ENCODE measurements at regions not wholly inside any gene's neighbourhood (a gene's known extent, or its start where the extent isn't known, plus 50 kb on each side); places are given as distances from the start of the nearest gene placed in this dataset.
"Not testable (repeated sequence)": the region's sequence is repeated elsewhere in the genome, so short reads cannot be mapped to it uniquely, and the experiment has no call there.

DNA sequence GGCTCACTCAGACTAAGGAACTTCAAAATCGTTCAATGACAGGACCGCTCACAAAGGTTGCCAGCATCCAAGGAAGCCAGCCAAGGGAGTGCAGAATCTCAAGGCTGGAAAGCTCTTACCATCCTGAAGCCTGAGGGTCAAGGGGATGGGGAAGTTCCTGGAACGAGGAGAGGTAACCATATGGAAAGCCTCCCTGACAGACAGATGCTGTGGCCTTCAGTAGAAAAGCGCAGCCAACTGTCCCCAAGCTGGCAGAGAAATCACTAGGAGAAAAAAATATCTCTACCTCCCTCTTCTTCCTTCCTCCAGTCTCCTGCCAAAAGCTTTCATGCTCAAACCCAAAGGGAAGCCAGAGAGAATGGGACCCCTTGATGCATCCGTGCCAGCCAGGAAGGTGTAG, 90.5 kb upstream of the RANBP3L start:
- DNase-seq, result no peak

DNA sequence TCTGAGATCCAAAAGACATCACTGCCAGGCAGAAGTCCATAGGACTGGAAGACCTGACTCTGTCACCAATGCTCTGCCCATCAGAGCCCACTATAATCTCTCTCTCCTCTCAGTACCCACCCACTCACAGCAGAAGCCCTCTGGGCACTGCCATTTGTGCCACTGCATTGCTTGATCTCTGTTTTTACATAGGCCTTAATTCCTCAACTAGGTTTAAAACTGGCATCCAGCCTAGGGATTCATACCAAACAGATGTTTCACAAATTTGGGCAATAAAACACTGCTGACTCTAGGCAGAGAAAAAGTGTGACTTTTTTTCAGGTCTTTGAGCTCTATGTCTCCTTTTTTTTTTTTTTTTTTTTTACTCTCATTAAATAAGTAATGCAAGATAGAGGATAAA, 91.1 kb upstream of the RANBP3L start:
- DNase-seq, result no peak

DNA sequence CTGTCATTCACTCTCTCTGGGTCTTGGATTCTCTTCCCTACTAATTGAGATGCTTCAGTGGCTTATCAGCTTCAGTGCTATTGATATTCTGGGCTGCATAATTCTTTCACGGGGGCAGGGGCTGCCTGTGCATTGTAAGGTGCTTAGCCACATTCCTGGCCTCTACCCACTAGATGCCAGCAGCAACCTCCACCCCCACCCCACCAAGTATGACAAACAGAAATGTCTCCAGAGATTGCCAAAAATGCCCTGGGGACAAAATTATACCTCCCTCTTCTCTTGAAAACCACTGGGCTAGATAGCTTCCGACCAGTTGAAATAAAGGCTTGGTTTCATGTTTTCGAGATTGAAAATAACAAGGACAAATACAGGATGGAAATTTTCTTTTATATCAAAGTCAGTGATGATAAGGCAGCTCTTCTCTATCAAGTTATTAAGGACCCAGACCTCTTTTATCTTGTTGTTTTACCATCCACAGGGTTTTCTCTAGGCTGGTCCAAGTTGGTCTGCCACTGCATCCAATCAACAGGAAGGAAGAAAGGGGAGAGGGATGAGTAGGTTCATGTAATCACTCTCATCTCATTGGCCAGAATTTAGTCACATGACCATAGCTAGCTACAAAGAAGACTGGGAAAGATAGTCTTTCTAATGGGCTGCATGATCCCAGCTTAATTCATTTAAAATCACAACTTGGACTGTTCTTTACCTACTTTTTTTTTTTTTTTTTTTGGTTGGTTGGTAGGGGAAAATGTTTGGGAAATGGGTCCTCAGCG, 92.1 kb upstream of the RANBP3L start:
- DNase-seq, result no peak

DNA sequence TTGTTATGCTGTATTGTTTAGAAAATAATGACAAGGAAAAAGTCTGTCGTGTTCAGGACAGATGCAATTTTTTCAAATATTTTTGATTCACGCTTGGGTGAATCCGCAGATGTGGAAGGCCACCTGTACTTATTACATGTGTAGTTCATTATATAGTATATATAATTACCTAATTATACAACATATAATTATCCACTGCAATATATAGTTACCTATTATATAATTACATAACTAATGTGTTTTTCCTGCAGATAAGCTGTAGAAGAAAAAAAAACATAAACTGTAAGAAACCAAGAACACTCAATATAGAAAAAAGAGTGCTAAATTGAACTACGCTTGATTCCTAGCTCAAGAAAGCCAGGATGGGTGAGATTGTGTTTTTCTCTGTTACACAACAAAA, 93.6 kb upstream of the RANBP3L start:
- no peak for DNase-seq

DNA sequence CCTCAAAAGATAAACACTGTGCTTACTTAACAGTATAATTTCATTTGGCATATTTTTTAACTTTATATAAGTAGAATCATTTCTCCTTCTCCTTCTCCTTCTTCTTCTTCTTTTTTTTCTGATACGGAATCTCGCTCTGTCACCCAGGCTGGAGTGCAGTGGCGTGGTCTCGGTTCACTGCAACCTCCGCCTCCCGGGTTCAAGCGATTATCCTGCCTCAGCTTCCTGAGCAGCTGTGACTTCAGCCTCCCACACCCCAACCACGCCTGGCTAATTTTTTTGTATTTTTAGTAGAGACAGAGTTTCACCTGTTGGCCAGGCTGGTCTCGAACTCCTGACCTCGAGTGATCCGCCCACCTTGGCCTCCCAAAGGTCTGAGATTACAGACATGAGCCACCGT, 94.2 kb upstream of the RANBP3L start:
- DNase-seq, result not testable (repeated sequence)

DNA sequence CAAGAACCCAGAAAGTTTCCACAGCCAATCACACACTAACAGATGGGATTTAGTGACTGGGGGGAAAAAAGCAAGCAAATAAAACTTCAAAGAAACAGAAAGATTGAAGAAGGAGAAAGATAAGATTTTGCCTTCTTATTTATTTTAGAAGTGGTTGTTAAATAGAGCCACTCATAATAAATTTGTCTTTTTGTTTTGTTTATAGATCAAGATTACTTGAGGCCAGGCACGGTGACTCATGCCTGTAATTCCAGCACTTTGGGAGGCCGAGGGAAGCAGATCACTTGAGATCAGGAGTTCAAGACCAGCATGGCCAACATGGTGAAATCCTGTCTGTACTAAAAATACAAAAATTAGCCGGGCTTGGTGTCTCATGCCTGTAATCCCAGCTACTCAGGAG, 94.9 kb upstream of the RANBP3L start:
- no peak for DNase-seq

DNA sequence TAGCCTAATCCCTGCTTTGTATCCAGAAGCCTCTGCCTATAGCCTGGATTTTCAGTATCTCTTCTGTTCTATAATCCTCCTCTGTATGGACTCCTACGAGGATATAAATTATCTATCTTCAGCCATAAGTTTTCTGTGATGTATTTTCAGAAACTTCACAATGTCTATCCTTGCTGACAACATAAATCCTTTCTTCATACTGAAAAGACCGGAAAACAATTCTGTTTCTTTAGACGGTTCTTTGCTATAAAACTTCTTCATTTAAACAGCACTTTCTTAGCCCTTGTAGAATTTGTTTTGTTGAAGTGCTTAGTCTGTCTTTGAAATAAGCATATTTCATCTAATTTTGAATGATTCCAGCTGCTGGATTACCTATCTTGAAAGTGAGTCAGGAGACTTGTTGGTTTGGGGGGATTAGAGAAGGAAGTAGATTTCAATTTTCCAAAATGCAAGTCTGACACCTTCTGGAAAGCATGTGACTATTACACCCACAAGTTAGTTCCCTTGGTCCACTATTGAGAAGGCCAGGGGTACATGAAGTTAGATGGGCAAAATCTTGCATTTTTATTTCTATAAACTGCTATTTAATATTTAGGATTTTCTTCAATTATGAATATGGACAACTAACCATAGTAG, 96.3 kb upstream of the RANBP3L start:
- DNase-seq, result no peak

DNA sequence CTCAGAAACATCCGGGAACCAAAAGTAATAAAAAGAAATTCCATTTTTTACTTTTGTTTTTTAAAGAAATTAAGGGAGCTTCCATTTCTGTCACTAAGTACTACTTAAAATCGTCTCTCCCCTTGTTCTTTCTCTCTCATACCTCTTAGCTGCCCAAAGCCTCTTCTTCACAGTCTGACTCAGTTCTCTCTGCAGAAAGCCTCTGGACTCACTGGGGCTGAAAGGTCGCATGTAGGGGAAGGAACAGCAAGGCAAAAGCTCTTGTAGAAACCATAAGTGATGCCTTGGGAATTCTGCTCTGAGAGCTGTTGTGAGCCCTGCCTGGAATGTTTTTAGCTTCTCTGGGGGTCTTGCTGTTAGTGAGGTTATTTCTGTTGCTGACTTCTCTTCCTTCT, 100.8 kb upstream of the RANBP3L start:
- no peak for DNase-seq

DNA sequence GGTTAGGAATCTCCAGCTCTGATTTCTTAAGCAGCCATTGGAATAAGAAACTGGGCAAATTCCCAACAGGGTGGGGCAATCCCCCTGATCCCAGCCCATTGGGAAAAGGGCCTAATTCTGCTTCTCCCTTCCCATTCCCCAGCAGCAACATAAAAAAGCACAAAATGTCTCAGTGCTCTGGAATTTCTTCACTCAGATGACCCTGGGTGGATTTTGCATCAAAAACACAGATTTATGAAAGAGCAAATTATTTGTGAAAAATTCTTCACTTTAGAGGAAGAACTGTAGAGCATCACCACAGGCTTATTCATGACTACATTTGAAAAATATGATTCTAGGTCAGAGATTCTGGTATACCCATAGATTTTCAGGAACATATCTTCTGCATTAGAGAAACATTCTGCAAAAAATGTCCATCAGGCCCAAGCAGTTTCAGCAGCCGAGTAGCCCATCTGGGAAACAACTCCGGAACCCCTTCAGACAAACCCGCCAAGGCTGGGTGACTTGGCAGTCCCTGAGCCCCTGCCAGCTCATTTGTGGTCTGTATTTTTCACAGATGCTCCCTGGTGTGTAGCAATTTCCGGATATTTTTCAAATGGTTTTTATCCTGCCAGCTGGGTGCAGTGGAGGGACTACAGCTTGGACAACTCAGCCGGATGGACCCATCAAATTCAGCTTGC, 102.1 kb upstream of the RANBP3L start:
- DNase-seq, result no peak

DNA sequence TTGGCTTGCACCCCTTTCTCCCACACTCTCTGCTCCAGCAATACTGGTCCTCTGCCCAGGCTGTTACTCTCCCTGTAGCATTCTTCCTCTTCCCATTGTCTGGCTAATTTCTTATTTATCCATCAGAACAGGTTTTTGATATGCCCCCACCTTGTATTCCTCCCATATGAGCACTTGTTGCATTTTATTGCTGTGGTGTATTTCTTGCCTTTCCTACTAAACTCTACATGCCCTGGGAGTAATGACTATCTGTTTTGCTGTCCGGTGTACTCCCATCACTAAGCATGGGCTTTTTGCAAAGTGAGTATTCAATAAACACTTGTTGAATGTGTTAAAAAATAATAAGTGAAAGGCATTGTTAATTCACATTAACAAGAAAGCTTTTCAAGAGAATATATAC, 104.3 kb upstream of the RANBP3L start:
- no peak for DNase-seq

DNA sequence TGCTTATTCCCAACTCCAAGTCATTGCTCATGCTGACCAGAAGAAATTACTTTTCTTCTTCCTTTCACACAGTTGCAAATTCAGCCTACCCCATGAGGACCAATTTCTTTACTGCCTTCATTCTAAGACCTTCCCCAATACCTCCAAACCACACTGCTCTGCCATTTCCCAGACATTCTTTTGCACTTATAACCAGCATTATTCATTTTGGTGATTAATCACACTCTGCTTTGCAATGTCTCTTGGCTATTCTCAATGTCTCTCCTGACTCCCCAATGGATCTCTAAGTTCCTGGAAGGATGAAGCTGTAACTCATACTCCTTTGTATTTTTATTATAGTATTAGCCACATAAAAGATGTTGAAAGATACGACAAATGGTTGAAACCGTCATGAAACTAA, 105.7 kb upstream of the RANBP3L start:
- DNase-seq, result no peak

DNA sequence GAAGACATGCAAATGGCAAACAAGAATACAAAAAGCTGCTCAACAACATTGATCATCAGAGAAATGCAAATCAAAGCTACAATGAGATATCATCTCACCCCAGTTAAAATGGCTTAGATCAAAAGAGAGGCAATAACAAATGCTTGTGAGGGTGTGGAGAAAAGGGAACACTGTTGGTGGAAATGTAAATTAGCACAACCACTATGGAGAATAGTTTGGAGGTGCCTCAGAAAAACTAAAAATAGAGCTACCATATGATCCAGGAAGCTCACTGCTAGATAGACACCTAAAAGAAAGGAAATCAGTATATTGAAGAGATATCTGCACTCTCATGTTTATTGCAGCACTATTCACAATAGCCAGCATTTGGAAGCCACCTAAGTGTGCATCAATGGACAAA, 108.0 kb upstream of the RANBP3L start:
- not testable (repeated sequence) for DNase-seq

DNA sequence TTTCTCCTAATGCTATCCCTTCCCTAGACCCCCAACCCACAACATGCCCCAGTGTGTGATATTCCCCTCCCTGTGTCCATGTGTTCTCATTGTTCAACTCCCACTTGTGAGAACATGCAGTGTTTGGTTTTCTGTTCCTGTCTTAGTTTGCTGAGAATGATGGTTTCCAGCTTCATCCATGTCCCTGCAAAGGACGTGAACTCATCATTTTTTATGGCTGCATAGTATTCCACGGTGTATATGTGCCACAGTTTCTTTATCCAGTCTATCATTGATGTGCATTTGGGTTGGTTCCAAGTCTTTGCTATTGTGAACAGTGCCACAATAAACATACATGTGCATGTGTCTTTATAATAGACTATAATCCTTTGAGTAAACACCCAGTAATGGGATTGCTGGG, 109.0 kb upstream of the RANBP3L start:
- DNase-seq, result not testable (repeated sequence)

DNA sequence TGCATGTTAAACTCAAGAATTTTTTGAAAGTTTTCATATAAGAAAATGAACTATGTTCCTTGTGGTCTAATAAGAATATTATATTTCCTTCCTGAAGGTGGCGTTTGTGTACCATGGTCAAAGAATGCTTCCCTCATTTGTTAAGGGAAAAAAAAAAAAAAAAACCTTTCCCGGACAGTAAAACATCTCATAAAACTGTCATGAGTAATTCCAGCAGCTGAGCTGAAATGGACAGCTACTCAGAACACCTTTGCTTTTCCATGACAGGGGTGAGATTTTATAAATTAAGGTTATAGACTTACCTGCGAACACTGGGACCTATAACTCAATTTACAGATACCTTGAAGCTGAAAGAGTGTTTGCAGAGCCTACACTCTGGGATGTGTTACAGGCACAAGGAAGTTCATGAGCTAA, 113.2 kb upstream of the RANBP3L start:
- DNase-seq, result no peak

DNA sequence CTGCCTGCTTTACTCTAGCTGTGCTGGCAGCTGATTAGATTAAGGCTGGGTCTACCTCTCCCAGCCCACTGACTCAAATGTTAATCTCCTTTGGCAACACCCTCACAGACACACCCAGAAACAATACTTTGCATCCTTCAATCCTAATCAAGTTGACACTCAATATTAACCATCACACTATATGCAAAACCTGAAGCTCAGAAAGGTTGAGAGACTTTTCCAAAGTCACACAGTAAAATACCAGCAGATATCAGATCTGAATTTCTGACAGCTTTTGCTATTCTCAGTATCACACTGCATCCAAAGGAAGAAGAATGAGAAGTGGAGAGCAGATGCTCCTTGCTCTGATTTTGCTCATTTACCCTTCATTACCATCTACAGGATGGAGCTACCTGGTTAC, 114.9 kb upstream of the RANBP3L start:
- DNase-seq, result no peak

DNA sequence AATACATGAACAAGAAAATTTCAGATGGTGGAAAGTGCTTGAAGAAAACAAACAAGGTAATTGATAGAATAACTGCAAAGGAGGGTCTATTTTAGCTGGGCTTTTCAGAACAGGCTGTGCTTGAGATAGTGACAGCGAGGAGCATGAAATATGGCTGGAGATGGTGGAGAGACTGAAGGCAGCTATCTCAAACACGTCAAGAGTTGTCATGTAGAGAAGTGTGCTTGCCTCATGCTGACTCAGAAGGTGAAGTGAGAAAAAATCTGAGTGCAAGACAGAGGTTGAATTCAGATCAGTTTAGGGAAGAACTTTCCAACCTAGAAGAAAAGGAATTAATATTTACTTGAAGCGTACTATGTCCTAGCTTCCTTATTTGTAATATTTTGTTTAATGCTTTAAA, 115.5 kb upstream of the RANBP3L start:
- DNase-seq, result no peak

DNA sequence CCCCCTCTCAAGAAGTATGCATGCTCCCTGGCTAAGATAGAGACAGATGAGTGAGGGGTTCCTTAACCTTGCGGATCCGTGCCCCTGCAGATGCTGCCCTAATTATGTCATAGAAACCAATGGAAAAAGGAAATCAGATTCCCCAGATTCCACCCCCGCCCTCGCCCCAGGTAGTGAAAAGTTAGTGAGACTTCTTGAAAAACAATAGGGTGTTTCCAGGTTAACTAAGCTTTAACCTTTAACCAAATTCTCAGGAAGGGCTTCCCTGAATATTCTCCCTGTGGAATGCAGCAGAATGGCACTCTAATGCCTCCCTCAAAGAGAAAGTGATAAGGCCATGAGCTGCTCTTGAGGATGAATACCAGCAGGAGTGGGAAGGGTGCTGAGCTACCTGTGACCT, 116.0 kb upstream of the RANBP3L start:
- DNase-seq, result no peak

DNA sequence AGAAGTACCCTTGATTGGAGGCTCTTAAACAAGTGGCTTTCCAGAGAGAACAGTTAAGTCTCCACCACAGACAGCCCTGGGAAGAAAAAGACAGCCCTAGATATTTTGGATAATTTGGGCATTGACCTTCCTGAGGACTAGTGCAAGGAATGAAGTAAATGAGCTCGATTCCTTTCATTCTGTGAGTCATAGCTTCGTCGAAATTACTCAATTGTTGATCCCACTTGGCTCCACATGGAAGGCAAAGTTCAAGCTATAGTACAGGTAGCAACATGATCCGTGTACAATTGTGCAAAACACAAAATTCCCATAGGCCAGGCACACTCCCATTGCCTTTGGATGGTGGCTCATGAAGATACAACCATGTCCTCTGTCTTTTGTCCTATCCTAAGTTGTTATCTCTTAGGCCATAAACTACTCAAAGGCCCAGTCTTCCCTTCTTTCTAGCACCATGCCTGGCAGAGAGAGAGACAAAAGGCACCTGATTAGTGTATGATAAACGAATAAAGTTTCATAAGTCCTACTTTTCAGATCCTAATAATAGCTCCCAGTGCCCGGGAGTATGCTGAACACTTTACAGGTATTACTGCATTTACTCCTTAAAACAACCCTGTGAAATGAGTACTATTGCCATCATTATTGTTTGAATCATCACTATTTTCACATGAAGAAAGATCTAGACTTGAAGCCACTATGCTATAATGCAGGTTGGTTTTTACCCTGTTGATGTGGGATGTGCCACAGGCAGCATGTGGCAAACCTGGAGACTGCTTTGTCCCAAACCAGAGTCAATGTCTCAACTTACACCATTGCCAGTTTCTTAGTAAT, 116.7 kb upstream of the RANBP3L start:
- no peak for DNase-seq

DNA sequence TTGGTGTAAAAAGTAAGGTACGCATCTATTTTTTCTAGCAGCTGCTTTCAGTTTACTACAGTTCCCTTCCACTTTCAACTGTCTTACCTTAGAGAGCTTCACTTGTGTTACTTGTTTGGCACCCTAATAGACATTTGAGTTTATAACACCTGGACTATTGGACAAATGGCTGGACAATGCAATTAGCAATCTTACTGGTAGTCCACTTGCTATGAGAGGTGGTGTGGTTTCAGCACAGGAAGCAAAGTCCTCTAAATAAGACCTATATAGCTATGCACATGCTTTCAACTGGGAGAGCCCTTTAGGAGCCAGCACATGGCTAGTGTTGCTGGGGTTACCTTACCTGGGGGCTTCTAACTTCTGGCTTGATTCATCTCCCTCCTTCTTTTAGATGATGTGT, 119.6 kb upstream of the RANBP3L start:
- DNase-seq, result no peak

DNA sequence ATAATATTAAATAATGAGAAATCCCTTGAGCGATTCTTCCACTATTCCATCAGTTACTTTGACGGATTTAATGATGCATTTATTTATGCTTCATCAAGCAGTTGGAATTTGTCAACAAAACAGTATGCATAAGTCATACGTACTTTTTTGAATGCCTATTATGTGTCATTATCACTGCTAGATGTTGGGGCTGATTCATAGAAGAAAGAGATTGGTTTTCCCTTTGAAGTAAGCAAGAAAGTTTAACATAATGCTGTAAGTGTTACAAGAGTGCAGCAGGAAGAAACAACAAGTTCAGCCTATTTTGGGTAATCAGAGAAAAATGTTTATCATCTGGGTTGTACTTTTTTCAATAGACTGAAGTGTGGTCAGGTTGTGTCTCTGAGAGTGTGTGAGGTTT, 121.2 kb upstream of the RANBP3L start:
- no peak for DNase-seq

DNA sequence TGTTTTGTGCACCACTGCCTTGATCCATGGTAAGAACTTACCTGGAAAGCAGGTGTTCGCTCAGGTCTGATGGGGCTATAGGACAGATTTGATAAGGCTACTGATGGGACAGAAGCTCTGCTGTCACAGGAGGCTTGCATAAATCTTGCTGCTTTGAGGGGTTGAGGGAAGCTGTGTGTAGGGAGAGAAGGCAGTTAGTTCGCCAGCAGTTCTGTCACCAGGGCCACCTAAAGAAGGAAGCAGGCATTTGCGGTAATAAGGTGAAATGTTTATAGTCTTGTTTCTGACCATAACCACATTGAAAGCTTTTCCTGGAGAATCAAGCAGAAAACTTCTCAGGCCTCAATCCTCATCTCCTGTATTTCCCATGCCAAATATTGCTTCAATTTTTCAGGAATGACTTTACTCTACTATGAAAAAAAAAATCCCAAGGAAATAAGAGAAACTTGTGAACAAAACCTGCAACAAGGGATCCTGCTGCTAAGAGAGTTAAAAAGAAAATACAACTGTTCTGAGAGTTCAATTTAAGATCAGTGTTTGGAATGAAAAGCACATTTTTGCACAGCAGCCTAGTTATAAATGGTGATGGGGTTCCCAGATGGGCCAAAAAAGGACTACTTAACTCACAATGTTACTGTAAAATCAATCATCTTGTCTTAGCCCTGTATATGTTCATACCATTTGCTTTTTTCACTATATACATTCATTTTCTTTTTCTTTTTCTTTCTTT, 122.0 kb upstream of the RANBP3L start:
- DNase-seq, result peak; percentile 45

DNA sequence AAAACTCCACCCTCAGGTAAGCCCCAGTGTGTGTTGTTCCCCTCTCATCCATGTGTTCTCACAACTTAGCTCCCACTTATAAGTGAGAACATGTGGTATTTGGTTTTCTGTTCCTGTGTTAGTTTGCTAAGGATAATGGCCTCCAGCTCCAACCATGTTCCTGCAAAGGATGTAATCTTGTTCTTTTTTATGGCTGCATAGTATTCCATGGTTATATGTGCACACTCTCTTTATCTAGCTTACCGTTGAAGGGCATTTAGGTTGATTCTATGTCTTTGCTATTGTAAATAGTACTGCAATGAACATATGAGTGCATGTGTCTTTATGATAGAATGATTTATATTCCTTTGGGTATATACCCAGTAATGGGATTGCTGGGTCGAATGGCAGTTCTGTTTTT, 124.4 kb upstream of the RANBP3L start:
- not testable (repeated sequence) for DNase-seq

DNA sequence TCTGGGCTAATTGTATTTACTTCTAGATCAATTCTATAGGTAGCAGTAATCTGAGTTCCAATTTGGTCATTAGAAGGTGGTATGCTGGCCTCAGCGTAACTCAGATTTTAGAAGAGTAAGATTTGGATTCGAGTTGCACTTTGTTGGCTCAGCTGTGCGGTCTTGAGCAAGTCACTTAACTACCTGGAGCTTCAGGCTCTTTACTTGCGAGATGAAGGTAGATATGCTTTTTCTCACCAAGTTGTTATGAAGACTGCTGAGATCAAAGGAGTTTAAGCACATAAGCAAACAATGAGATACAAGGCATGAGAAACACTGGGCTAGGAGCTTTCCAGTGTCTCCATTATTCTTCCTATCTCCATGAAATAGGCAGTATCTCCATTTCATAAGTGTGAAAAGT, 133.8 kb upstream of the RANBP3L start:
- DNase-seq, result no peak

Data from femur (tissue), 1 donor.